Fibroblast of lung (primary cell): ENCODE measurements at regions not wholly inside any gene's neighbourhood (a gene's known extent, or its start where the extent isn't known, plus 50 kb on each side); places are given as distances from the start of the nearest gene placed in this dataset.

Experiments
- DNase-seq, 2 donors: peaks; one replicate each; pipeline versions ENCODE4 v3.0.0 to v3.0.0-alpha.2; 2010; ENCODE audit warnings: low read depth in 2 of 2
- H2AFZ ChIP-seq: 2 replicates; pipeline ENCODE4 v1.5.1; 2012; ENCODE audit warnings: low read length, control low read depth, inconsistent platforms
- H3K27ac ChIP-seq: 2 replicates; pipeline ENCODE4 v1.5.1; 2011; ENCODE audit warnings: low read length, control low read depth; ENCODE audit not compliant: insufficient read depth
- H3K27me3 ChIP-seq: 2 replicates; pipeline ENCODE4 v1.5.1; 2011; ENCODE audit warnings: mild to moderate bottlenecking, low read length; ENCODE audit not compliant: control insufficient read depth, insufficient read depth
- H3K36me3 ChIP-seq: 2 replicates; pipeline ENCODE4 v1.5.1; 2011; ENCODE audit warnings: low read length; ENCODE audit not compliant: control insufficient read depth, insufficient read depth
- H3K4me1 ChIP-seq: 2 replicates; pipeline ENCODE4 v1.5.1; 2011; ENCODE audit warnings: low read length; ENCODE audit not compliant: control insufficient read depth, insufficient read depth; ENCODE audit errors: extremely low read depth
- H3K4me2 ChIP-seq: 2 replicates; pipeline ENCODE4 v1.5.1; 2011; ENCODE audit warnings: low read length, control low read depth; ENCODE audit not compliant: insufficient read depth; ENCODE audit errors: extremely low read depth
- H3K4me3 ChIP-seq, 4 experiments: fragments of 200-600 bp in 1 of 4; sonication (generic) in 1 of 4; replicated peaks in 1 of 4; 2 replicates each; pipeline ENCODE4 v1.5.1; 2011 to 2016; ENCODE audit warnings: low read length in 4 of 4, low read depth in 3 of 4, mild to moderate bottlenecking in 3 of 4, control low read depth in 2 of 4, inconsistent platforms in 1 of 4, mixed read lengths in 1 of 4; ENCODE audit not compliant: insufficient read depth in 1 of 4; ENCODE audit errors: control extremely low read depth in 1 of 4
- H3K79me2 ChIP-seq: 2 replicates; pipeline ENCODE4 v1.5.1; 2012; ENCODE audit warnings: mild to moderate bottlenecking, low read length, inconsistent platforms; ENCODE audit not compliant: control insufficient read depth, insufficient read depth
- H3K9ac ChIP-seq: 2 replicates; pipeline ENCODE4 v1.5.1; 2011; ENCODE audit warnings: mild to moderate bottlenecking, low read length, control low read depth; ENCODE audit not compliant: insufficient read depth
- H3K9me3 ChIP-seq: 2 replicates; pipeline ENCODE4 v1.5.1; 2012; ENCODE audit warnings: low read depth, low read length; ENCODE audit not compliant: control insufficient read depth, insufficient read depth
- H4K20me1 ChIP-seq: 2 replicates; pipeline ENCODE4 v1.5.1; 2011; ENCODE audit warnings: low read length; ENCODE audit not compliant: control insufficient read depth, insufficient read depth; ENCODE audit errors: extremely low read depth
- CTCF ChIP-seq, 2 donors: IDR thresholded peaks in 1 of 2; conservative IDR thresholded peaks in 1 of 2; 1 replicate in 1 of 2; 2 replicates in 1 of 2; pipeline ENCODE4 v1.5.1; 2011 to 2012; ENCODE audit warnings: low read length in 2 of 2, control low read depth in 1 of 2, inconsistent platforms in 1 of 2, low read depth in 1 of 2, mild to moderate bottlenecking in 1 of 2
- EZH2 ChIP-seq: IDR thresholded peaks from 2 replicates; pipeline ENCODE4 v1.5.1; 2012; ENCODE audit warnings: low read length, control low read depth, mild to moderate bottlenecking; ENCODE audit errors: missing control alignments

- Histone ChIP-seq H3K36me3 (no peaks in the 10 kb centered on the region), H2AFZ (no peak overlapping the region), H3K27ac (no peak overlapping the region), H3K9me3 (no peaks in the 10 kb centered on the region), H3K79me2 (no peaks in the 10 kb centered on the region), H3K4me3 (no peak overlapping the region), H3K4me2 (no peak overlapping the region), H3K4me1 (no peaks in the 10 kb centered on the region), H3K27me3 (no peaks in the 10 kb centered on the region), H3K9ac (no peak overlapping the region), H4K20me1 (no peaks in the 10 kb centered on the region)
- TF ChIP-seq EZH2: no peak
- TF ChIP-seq CTCF (conservative IDR thresholded peaks at IDR 0.05 in 1 of 2, IDR thresholded peaks at IDR 0.05 in 1 of 2; ENCODE audit: low read depth in 1 of 2, low read length in 2 of 2): peak; percentile 32 to 80
- peak; percentile 42 to 48 for DNase-seq
These were observed 850.2 kb upstream of the NUDT12 start for GRCh38 chr5:104412649-104413240.

GRCh38 chr5:104400941-104401340, 838.4 kb upstream of the NUDT12 start:
- no peaks in the 10 kb centered on the region for H3K9me3 ChIP-seq
- no peaks in the 10 kb centered on the region for H3K4me1 ChIP-seq
- H4K20me1 ChIP-seq: no peaks in the 10 kb centered on the region
- no peak for DNase-seq
- H3K4me2 ChIP-seq: no peak overlapping the region
- H3K9ac ChIP-seq: no peak overlapping the region
- no peaks in the 10 kb centered on the region for H3K27me3 ChIP-seq
- H3K36me3 ChIP-seq: no peaks in the 10 kb centered on the region
- H3K4me3 ChIP-seq: no peak overlapping the region
- no peak overlapping the region for H2AFZ ChIP-seq
- no peaks in the 10 kb centered on the region for H3K79me2 ChIP-seq
- TF ChIP-seq EZH2: no peak
- TF ChIP-seq CTCF (conservative IDR thresholded peaks at IDR 0.05 in 1 of 2, IDR thresholded peaks at IDR 0.05 in 1 of 2; ENCODE audit: low read depth in 1 of 2, low read length in 2 of 2): no peak
- H3K27ac ChIP-seq: no peak overlapping the region

GRCh38 chr5:104385906-104386305, 823.3 kb upstream of the NUDT12 start:
- H2AFZ ChIP-seq: no peak overlapping the region
- DNase-seq: peak in 1 of 2 donors; percentile 54
- H3K36me3 ChIP-seq: no peaks in the 10 kb centered on the region
- no peaks in the 10 kb centered on the region for H3K27me3 ChIP-seq
- no peaks in the 10 kb centered on the region for H3K4me1 ChIP-seq
- H3K4me3 ChIP-seq: no peak overlapping the region
- no peaks in the 10 kb centered on the region for H3K79me2 ChIP-seq
- H3K4me2 ChIP-seq: no peak overlapping the region
- no peak overlapping the region for H3K27ac ChIP-seq
- H3K9ac ChIP-seq: no peak overlapping the region
- H3K9me3 ChIP-seq: no peaks in the 10 kb centered on the region
- H4K20me1 ChIP-seq: no peaks in the 10 kb centered on the region
- TF ChIP-seq EZH2: no peak
- TF ChIP-seq CTCF (conservative IDR thresholded peaks at IDR 0.05 in 1 of 2, IDR thresholded peaks at IDR 0.05 in 1 of 2; ENCODE audit: low read depth in 1 of 2, low read length in 2 of 2): no peak
